ENCODE measurements at regions not wholly inside any gene's neighbourhood (a gene's known extent, or its start where the extent isn't known, plus 50 kb on each side); places are given as distances from the start of the nearest gene placed in this dataset.

GRCh38 chr16:73214825-73215677 is 167.1 kb upstream of the ZFHX3 start:
- intact Hi-C loops (cut with micrococcal nuclease; ENCODE audit: unreplicated experiment) = no loop called here
- no peaks in the 10 kb centered on the region for H3K79me2 ChIP-seq (ENCODE audit: insufficient read depth, low read length)
- no peak overlapping the region for H3K9ac ChIP-seq (ENCODE audit: insufficient read depth, low read depth, low read length)
- H4K20me1 ChIP-seq (ENCODE audit: insufficient read depth, low read length) = no peaks in the 10 kb centered on the region
- no peak for ATAC-seq
- POLR2A ChIA-PET = no interaction called here
- DNase-seq (ENCODE audit: low spot score) = no peak
- WGBS (ENCODE audit: low lambda C conversion rate) = 3% methylated on average over 3 of the region's 3 CpGs
- H2AFZ ChIP-seq (ENCODE audit: low read length) = no peak overlapping the region
- no peak overlapping the region for H3K4me2 ChIP-seq (ENCODE audit: low read depth, low read length)
- H3K36me3 ChIP-seq (replicated peaks in 1 of 2; ENCODE audit: control insufficient read depth in 1 of 2, insufficient read depth in 2 of 2, low read length in 2 of 2) = no peaks in the 10 kb centered on the region
- no peak overlapping the region for H3K4me3 ChIP-seq (replicated peaks in 1 of 3; ENCODE audit: insufficient read depth in 1 of 3, low read depth in 2 of 3, low read length in 3 of 3)
- no peak overlapping the region for H3K27ac ChIP-seq (ENCODE audit: extremely low read length, insufficient read depth, low read length)
- in situ Hi-C loops (cut with HindIII; ENCODE audit: extremely low pct_ligation_motif_present, low pct_unique_long_range_greater_than_20kb) = no loop called here
- FAIRE-seq = no peak
- peaks cover 0 to 4% of the 10 kb centered on the region in 2 experiments; a peak in 1 of 5 replicates for H3K27me3 ChIP-seq (ENCODE audit: control insufficient read depth in 1 of 2, insufficient read depth in 2 of 2, low read length in 2 of 2)
- peaks cover 7% of the 10 kb centered on the region for H3K9me3 ChIP-seq (ENCODE audit: low read length)
- H3K4me1 ChIP-seq (ENCODE audit: insufficient read depth, low read length) = peaks cover 12% of the 10 kb centered on the region
- CTCF ChIA-PET (ENCODE audit: low intra/inter-chr PET ratio, low total read pairs) = no interaction called here
- no peak for TF ChIP-seq ARID4A (CRISPR knock-in tag; IDR thresholded peaks at IDR 0.05; ENCODE audit: borderline replicate concordance)
- BruUV-seq (replicated peaks) = no TSS peak

Measured in HepG2 (cell line).